ENCODE measurements at regions not wholly inside any gene's neighbourhood (a gene's known extent, or its start where the extent isn't known, plus 50 kb on each side); places are given as distances from the start of the nearest gene placed in this dataset.

DNA sequence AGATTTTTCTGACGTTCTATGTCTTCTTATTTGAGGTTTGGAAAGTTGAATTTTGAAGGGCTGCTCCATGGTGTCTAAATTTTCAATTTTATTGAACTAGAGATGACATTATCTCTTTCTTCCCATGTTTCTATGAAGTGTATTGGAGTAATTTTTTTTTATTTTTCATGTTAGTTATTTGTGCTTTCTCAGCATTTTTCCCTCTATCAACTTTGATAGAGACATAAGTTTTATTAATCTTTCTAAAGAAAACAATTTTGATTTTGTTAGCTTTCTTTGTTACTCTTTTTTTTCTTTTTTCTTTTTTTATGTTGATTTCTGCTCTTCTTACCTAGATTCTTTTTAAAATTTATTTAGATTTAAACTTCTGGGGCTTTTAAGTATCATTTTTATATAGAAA is 1694.8 kb downstream of the PCDH9 start (continued):
- TF ChIP-seq, protein P1, sequence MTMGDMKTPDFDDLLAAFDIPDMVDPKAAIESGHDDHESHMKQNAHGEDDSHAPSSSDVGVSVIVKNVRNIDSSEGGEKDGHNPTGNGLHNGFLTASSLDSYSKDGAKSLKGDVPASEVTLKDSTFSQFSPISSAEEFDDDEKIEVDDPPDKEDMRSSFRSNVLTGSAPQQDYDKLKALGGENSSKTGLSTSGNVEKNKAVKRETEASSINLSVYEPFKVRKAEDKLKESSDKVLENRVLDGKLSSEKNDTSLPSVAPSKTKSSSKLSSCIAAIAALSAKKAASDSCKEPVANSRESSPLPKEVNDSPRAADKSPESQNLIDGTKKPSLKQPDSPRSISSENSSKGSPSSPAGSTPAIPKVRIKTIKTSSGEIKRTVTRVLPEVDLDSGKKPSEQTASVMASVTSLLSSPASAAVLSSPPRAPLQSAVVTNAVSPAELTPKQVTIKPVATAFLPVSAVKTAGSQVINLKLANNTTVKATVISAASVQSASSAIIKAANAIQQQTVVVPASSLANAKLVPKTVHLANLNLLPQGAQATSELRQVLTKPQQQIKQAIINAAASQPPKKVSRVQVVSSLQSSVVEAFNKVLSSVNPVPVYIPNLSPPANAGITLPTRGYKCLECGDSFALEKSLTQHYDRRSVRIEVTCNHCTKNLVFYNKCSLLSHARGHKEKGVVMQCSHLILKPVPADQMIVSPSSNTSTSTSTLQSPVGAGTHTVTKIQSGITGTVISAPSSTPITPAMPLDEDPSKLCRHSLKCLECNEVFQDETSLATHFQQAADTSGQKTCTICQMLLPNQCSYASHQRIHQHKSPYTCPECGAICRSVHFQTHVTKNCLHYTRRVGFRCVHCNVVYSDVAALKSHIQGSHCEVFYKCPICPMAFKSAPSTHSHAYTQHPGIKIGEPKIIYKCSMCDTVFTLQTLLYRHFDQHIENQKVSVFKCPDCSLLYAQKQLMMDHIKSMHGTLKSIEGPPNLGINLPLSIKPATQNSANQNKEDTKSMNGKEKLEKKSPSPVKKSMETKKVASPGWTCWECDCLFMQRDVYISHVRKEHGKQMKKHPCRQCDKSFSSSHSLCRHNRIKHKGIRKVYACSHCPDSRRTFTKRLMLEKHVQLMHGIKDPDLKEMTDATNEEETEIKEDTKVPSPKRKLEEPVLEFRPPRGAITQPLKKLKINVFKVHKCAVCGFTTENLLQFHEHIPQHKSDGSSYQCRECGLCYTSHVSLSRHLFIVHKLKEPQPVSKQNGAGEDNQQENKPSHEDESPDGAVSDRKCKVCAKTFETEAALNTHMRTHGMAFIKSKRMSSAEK (CRISPR knock-in tag; IDR thresholded peaks at IDR 0.05; ENCODE audit: borderline replicate concordance), result no peak

DNA sequence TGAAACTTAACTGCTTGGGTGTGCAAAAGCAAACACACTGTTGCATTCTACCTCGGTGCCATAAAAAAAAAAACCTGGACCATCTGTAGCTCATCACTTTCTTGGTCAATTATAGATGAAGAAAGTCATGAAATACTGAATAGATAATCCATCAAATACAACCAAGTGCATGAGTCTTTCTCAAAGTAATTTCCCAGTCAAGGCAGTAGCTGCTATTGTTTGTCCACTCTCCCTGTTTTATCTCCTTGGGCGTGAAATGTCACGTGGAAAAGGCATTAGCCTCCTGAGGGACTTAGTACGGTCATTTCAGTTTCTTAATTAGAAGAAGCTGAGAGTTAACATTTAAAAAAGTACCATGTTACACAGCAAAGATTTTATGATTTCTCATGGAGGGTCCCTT is 1697.9 kb downstream of the PCDH9 start:
- no peak overlapping the region for H3K4me3 Mint-ChIP-seq
- no peaks in the 10 kb centered on the region for H3K27me3 Mint-ChIP-seq (ENCODE audit: low read depth)
- no peak for DNase-seq (ENCODE audit: low spot score)
- TF ChIP-seq OVOL2 (CRISPR knock-in tag; IDR thresholded peaks at IDR 0.05; ENCODE audit: borderline replicate concordance), result no peak
- TF ChIP-seq, protein P2, sequence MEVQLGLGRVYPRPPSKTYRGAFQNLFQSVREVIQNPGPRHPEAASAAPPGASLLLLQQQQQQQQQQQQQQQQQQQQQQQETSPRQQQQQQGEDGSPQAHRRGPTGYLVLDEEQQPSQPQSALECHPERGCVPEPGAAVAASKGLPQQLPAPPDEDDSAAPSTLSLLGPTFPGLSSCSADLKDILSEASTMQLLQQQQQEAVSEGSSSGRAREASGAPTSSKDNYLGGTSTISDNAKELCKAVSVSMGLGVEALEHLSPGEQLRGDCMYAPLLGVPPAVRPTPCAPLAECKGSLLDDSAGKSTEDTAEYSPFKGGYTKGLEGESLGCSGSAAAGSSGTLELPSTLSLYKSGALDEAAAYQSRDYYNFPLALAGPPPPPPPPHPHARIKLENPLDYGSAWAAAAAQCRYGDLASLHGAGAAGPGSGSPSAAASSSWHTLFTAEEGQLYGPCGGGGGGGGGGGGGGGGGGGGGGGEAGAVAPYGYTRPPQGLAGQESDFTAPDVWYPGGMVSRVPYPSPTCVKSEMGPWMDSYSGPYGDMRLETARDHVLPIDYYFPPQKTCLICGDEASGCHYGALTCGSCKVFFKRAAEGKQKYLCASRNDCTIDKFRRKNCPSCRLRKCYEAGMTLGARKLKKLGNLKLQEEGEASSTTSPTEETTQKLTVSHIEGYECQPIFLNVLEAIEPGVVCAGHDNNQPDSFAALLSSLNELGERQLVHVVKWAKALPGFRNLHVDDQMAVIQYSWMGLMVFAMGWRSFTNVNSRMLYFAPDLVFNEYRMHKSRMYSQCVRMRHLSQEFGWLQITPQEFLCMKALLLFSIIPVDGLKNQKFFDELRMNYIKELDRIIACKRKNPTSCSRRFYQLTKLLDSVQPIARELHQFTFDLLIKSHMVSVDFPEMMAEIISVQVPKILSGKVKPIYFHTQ (CRISPR knock-in tag; IDR thresholded peaks at IDR 0.05), result no peak
- TF ChIP-seq MXD4 (CRISPR knock-in tag; IDR thresholded peaks at IDR 0.05; ENCODE audit: borderline replicate concordance), result no peak
- TF ChIP-seq, protein P3, sequence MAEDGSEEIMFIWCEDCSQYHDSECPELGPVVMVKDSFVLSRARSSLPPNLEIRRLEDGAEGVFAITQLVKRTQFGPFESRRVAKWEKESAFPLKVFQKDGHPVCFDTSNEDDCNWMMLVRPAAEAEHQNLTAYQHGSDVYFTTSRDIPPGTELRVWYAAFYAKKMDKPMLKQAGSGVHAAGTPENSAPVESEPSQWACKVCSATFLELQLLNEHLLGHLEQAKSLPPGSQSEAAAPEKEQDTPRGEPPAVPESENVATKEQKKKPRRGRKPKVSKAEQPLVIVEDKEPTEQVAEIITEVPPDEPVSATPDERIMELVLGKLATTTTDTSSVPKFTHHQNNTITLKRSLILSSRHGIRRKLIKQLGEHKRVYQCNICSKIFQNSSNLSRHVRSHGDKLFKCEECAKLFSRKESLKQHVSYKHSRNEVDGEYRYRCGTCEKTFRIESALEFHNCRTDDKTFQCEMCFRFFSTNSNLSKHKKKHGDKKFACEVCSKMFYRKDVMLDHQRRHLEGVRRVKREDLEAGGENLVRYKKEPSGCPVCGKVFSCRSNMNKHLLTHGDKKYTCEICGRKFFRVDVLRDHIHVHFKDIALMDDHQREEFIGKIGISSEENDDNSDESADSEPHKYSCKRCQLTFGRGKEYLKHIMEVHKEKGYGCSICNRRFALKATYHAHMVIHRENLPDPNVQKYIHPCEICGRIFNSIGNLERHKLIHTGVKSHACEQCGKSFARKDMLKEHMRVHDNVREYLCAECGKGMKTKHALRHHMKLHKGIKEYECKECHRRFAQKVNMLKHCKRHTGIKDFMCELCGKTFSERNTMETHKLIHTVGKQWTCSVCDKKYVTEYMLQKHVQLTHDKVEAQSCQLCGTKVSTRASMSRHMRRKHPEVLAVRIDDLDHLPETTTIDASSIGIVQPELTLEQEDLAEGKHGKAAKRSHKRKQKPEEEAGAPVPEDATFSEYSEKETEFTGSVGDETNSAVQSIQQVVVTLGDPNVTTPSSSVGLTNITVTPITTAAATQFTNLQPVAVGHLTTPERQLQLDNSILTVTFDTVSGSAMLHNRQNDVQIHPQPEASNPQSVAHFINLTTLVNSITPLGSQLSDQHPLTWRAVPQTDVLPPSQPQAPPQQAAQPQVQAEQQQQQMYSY (CRISPR knock-in tag; IDR thresholded peaks at IDR 0.05), result no peak
- no peak for TF ChIP-seq ZNF121 (CRISPR knock-in tag; IDR thresholded peaks at IDR 0.05)
- TF ChIP-seq SP1 (CRISPR knock-in tag; conservative IDR thresholded peaks at IDR 0.05), result no peak
- no peak for TF ChIP-seq JAZF1 (CRISPR knock-in tag; IDR thresholded peaks at IDR 0.05)
- TF ChIP-seq FOXK1 (CRISPR knock-in tag; IDR thresholded peaks at IDR 0.05), result no peak
- no peak for TF ChIP-seq SMAD4 (CRISPR knock-in tag; IDR thresholded peaks at IDR 0.05)
- no peak for TF ChIP-seq ZNF232 (CRISPR knock-in tag; IDR thresholded peaks at IDR 0.05)
- no peak for TF ChIP-seq ZNF423 (CRISPR knock-in tag; IDR thresholded peaks at IDR 0.05)
- TF ChIP-seq ZNF416 (CRISPR knock-in tag; IDR thresholded peaks at IDR 0.05), result no peak
- ChIA-PET POLR2A (no interaction called here), CTCF (no interaction called here)
- no peaks in the 10 kb centered on the region for H3K9me3 Mint-ChIP-seq
- no peak for ATAC-seq
- H3K36me3 Mint-ChIP-seq, result no peaks in the 10 kb centered on the region
- peaks cover 2% of the 10 kb centered on the region; the same call in 1 of the 2 replicates for H3K4me1 Mint-ChIP-seq
- no peak overlapping the region for H3K27ac Mint-ChIP-seq

DNA sequence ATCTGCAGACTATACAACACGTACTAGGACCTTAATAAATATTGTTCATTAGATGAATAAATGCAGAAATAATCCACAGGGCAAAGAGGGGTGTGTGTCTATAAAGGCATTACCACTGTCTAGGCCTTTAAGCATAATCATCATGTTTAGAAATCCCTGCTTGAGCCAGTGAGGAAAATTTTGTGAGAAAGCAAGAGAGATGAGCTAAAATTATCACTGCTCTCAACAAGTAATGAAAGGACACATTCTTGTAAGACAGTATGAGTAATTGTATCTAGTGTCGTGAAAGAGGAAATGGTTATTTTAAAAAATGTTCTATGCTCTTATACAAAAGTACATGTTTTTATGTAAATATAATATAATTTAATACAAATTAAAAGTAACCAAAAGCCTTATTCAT is 1699.4 kb downstream of the PCDH9 start:
- ChIA-PET POLR2A (no interaction called here), CTCF (no interaction called here)
- DNase-seq (ENCODE audit: low spot score) (no peak), ATAC-seq (no peak)
- no peaks in the 10 kb centered on the region for H3K36me3 Mint-ChIP-seq
- H3K4me3 Mint-ChIP-seq, result no peak overlapping the region
- H3K27ac Mint-ChIP-seq, result no peak overlapping the region
- TF ChIP-seq IRF2 (CRISPR knock-in tag; IDR thresholded peaks at IDR 0.05; ENCODE audit: borderline replicate concordance, low read depth) (no peak), SMAD3 (CRISPR knock-in tag; IDR thresholded peaks at IDR 0.05; ENCODE audit: borderline replicate concordance) (no peak), ZNF121 (CRISPR knock-in tag; IDR thresholded peaks at IDR 0.05) (no peak), MYBL2 (CRISPR knock-in tag; IDR thresholded peaks at IDR 0.05) (no peak), NR2C2 (CRISPR knock-in tag; IDR thresholded peaks at IDR 0.05) (no peak), ETV6 (CRISPR knock-in tag; IDR thresholded peaks at IDR 0.05) (no peak), ZNF232 (CRISPR knock-in tag; IDR thresholded peaks at IDR 0.05) (no peak), CREM (CRISPR knock-in tag; IDR thresholded peaks at IDR 0.05) (no peak), FOXJ3 (CRISPR knock-in tag; IDR thresholded peaks at IDR 0.05; ENCODE audit: borderline replicate concordance) (no peak)
- TF ChIP-seq, protein P4, sequence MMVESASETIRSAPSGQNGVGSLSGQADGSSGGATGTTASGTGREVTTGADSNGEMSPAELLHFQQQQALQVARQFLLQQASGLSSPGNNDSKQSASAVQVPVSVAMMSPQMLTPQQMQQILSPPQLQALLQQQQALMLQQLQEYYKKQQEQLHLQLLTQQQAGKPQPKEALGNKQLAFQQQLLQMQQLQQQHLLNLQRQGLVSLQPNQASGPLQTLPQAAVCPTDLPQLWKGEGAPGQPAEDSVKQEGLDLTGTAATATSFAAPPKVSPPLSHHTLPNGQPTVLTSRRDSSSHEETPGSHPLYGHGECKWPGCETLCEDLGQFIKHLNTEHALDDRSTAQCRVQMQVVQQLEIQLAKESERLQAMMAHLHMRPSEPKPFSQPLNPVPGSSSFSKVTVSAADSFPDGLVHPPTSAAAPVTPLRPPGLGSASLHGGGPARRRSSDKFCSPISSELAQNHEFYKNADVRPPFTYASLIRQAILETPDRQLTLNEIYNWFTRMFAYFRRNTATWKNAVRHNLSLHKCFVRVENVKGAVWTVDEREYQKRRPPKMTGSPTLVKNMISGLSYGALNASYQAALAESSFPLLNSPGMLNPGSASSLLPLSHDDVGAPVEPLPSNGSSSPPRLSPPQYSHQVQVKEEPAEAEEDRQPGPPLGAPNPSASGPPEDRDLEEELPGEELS (CRISPR knock-in tag; IDR thresholded peaks at IDR 0.05), result no peak
- H3K27me3 Mint-ChIP-seq (ENCODE audit: low read depth), result no peaks in the 10 kb centered on the region
- no peaks in the 10 kb centered on the region for H3K9me3 Mint-ChIP-seq
- H3K4me1 Mint-ChIP-seq, result peaks cover 2% of the 10 kb centered on the region; the same call in 1 of the 2 replicates
